ENCODE measurements at regions not wholly inside any gene's neighbourhood (a gene's known extent, or its start where the extent isn't known, plus 50 kb on each side); places are given as distances from the start of the nearest gene placed in this dataset.

GRCh38 chr2:118670838-118671237, 176.6 kb downstream of the EN1 start:
- no peak overlapping the region for H3K14ac ChIP-seq (ENCODE audit: low read length)
- H2BK5ac ChIP-seq (ENCODE audit: low read length): no peak overlapping the region
- H3K79me1 ChIP-seq (ENCODE audit: low read depth, low read length): no peaks in the 10 kb centered on the region
- H3K9me3 ChIP-seq (replicated peaks in 1 of 2; ENCODE audit: control insufficient read depth in 2 of 2, insufficient read depth in 1 of 2, low read depth in 1 of 2, low read length in 2 of 2): no peaks in the 10 kb centered on the region
- H3K23ac ChIP-seq (ENCODE audit: low read depth, low read length, poor library complexity): no peak overlapping the region
- no peak overlapping the region for H3K4me3 ChIP-seq (ENCODE audit: low read length in 2 of 2)
- no peak overlapping the region for H2AFZ ChIP-seq (ENCODE audit: low read length)
- no peak overlapping the region for H4K8ac ChIP-seq (ENCODE audit: low read depth, low read length)
- no peak overlapping the region for H4K91ac ChIP-seq (ENCODE audit: low read depth, low read length, poor library complexity)
- no peak overlapping the region for H2BK15ac ChIP-seq (ENCODE audit: low read length)
- peaks cover 6 to 9% of the 10 kb centered on the region in 2 donors for H3K4me1 ChIP-seq (ENCODE audit: control insufficient read depth in 2 of 2, insufficient read depth in 1 of 2, low read depth in 1 of 2, low read length in 2 of 2)
- WGBS, 2 donors (ENCODE audit: extremely low coverage in 2 of 2, insufficient read length in 2 of 2, insufficient replicate concordance in 1 of 2): 100% methylated on average over 1 of the region's 6 CpGs; no CpG with 5 or more reads in 1 of the 2 donors
- H2AK5ac ChIP-seq (ENCODE audit: low read depth, low read length): no peak overlapping the region
- H3K36me3 ChIP-seq (replicated peaks in 1 of 2; ENCODE audit: control insufficient read depth in 2 of 2, insufficient read depth in 2 of 2, low read length in 2 of 2): no peaks in the 10 kb centered on the region
- H3K4me2 ChIP-seq (ENCODE audit: insufficient read depth, low read length, poor library complexity, severe bottlenecking): no peak overlapping the region
- H2BK12ac ChIP-seq (ENCODE audit: low read length): no peak overlapping the region
- no peak for DNase-seq (ENCODE audit: low spot score)
- no peak overlapping the region for H3K27ac ChIP-seq (replicated peaks; ENCODE audit: low read length)
- no peaks in the 10 kb centered on the region for H3K27me3 ChIP-seq (ENCODE audit: control insufficient read depth in 3 of 3, insufficient read depth in 3 of 3, low read depth in 1 of 3, low read length in 3 of 3)
- H3K4ac ChIP-seq (ENCODE audit: low read length): no peak overlapping the region
- H2BK120ac ChIP-seq (ENCODE audit: low read depth, low read length): no peak overlapping the region
- no peak overlapping the region for H3K9ac ChIP-seq (ENCODE audit: low read depth, low read length, poor library complexity)
- H3K18ac ChIP-seq (ENCODE audit: low read length): no peak overlapping the region

DNA sequence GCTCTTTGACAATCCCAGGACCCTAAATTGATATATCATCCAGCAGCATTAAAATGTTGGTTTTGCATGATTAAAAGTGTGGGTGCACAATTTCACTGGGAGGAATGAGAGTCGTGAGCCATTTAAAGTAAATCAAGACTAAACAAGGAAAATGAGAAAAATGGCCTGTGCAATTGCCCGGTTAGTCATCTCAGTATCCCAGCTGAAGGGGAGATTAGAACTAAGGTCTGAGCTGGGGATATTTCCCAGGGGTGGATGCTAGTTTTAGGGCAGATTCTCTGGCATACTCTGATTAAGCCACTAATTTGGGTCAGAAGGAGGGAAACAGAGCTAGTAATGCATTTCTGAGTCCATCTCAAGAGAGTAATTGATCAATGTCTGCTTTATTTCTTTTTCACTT, 177.2 kb downstream of the EN1 start:
- Histone ChIP-seq H3K4me1 (ENCODE audit: control insufficient read depth in 2 of 2, insufficient read depth in 1 of 2, low read depth in 1 of 2, low read length in 2 of 2) (peaks cover 6 to 9% of the 10 kb centered on the region in 2 donors), H3K4me3 (ENCODE audit: low read length in 2 of 2) (no peak overlapping the region), H3K14ac (ENCODE audit: low read length) (no peak overlapping the region), H4K91ac (ENCODE audit: low read depth, low read length, poor library complexity) (no peak overlapping the region), H2BK12ac (ENCODE audit: low read length) (no peak overlapping the region), H3K9ac (ENCODE audit: low read depth, low read length, poor library complexity) (no peak overlapping the region), H2BK15ac (ENCODE audit: low read length) (no peak overlapping the region), H3K27ac (replicated peaks; ENCODE audit: low read length) (no peak overlapping the region), H3K4me2 (ENCODE audit: insufficient read depth, low read length, poor library complexity, severe bottlenecking) (no peak overlapping the region), H2BK120ac (ENCODE audit: low read depth, low read length) (no peak overlapping the region), H2AFZ (ENCODE audit: low read length) (no peak overlapping the region), H3K36me3 (replicated peaks in 1 of 2; ENCODE audit: control insufficient read depth in 2 of 2, insufficient read depth in 2 of 2, low read length in 2 of 2) (no peaks in the 10 kb centered on the region), H4K8ac (ENCODE audit: low read depth, low read length) (no peak overlapping the region), H2BK5ac (ENCODE audit: low read length) (no peak overlapping the region), H3K27me3 (ENCODE audit: control insufficient read depth in 3 of 3, insufficient read depth in 3 of 3, low read depth in 1 of 3, low read length in 3 of 3) (no peaks in the 10 kb centered on the region), H3K18ac (ENCODE audit: low read length) (no peak overlapping the region), H3K79me1 (ENCODE audit: low read depth, low read length) (no peaks in the 10 kb centered on the region), H3K23ac (ENCODE audit: low read depth, low read length, poor library complexity) (no peak overlapping the region), H3K4ac (ENCODE audit: low read length) (no peak overlapping the region), H2AK5ac (ENCODE audit: low read depth, low read length) (no peak overlapping the region), H3K9me3 (replicated peaks in 1 of 2; ENCODE audit: control insufficient read depth in 2 of 2, insufficient read depth in 1 of 2, low read depth in 1 of 2, low read length in 2 of 2) (no peaks in the 10 kb centered on the region)
- no peak for DNase-seq (ENCODE audit: low spot score)
- WGBS, 2 donors (ENCODE audit: extremely low coverage in 2 of 2, insufficient read length in 2 of 2, insufficient replicate concordance in 1 of 2): no CpG with 5 or more reads among the region's 2 CpGs

DNA sequence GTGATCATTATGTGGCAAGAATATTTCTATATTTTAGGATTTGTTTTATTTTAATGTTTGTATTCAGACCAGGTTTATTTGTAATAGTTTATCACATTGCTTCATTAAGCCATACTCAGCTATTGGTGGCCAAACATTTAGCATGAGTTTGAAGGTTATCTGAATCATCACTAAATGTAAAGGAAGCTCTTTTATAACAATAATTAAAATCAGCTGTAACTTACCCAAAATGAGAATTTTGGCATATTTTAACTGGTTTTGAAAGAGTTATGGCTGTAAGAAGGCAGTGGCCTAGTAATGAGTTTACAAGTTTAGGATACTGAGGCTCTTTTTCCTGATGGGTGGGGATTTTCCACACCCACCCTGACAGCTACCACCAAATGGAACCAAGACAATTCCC, 177.8 kb downstream of the EN1 start:
- no peak overlapping the region for H3K14ac ChIP-seq (ENCODE audit: low read length)
- no peak overlapping the region for H2BK15ac ChIP-seq (ENCODE audit: low read length)
- H3K4me2 ChIP-seq (ENCODE audit: insufficient read depth, low read length, poor library complexity, severe bottlenecking): no peak overlapping the region
- no peak overlapping the region for H3K18ac ChIP-seq (ENCODE audit: low read length)
- H3K9ac ChIP-seq (ENCODE audit: low read depth, low read length, poor library complexity): no peak overlapping the region
- no peak overlapping the region for H3K23ac ChIP-seq (ENCODE audit: low read depth, low read length, poor library complexity)
- no peak overlapping the region for H3K4me3 ChIP-seq (ENCODE audit: low read length in 2 of 2)
- H2BK12ac ChIP-seq (ENCODE audit: low read length): no peak overlapping the region
- H3K4me1 ChIP-seq (ENCODE audit: control insufficient read depth in 2 of 2, insufficient read depth in 1 of 2, low read depth in 1 of 2, low read length in 2 of 2): peaks cover 6 to 9% of the 10 kb centered on the region in 2 donors
- H3K36me3 ChIP-seq (replicated peaks in 1 of 2; ENCODE audit: control insufficient read depth in 2 of 2, insufficient read depth in 2 of 2, low read length in 2 of 2): no peaks in the 10 kb centered on the region
- H3K9me3 ChIP-seq (replicated peaks in 1 of 2; ENCODE audit: control insufficient read depth in 2 of 2, insufficient read depth in 1 of 2, low read depth in 1 of 2, low read length in 2 of 2): no peaks in the 10 kb centered on the region
- no peak overlapping the region for H2BK120ac ChIP-seq (ENCODE audit: low read depth, low read length)
- H3K27me3 ChIP-seq (ENCODE audit: control insufficient read depth in 3 of 3, insufficient read depth in 3 of 3, low read depth in 1 of 3, low read length in 3 of 3): no peaks in the 10 kb centered on the region
- H3K27ac ChIP-seq (replicated peaks; ENCODE audit: low read length): no peak overlapping the region
- no peak overlapping the region for H2BK5ac ChIP-seq (ENCODE audit: low read length)
- H4K8ac ChIP-seq (ENCODE audit: low read depth, low read length): no peak overlapping the region
- DNase-seq (ENCODE audit: low spot score): no peak
- no peak overlapping the region for H4K91ac ChIP-seq (ENCODE audit: low read depth, low read length, poor library complexity)
- no peak overlapping the region for H2AFZ ChIP-seq (ENCODE audit: low read length)
- H3K79me1 ChIP-seq (ENCODE audit: low read depth, low read length): no peaks in the 10 kb centered on the region
- no peak overlapping the region for H3K4ac ChIP-seq (ENCODE audit: low read length)
- no peak overlapping the region for H2AK5ac ChIP-seq (ENCODE audit: low read depth, low read length)

- H2BK120ac ChIP-seq (ENCODE audit: low read depth, low read length): no peak overlapping the region
- H2BK5ac ChIP-seq (ENCODE audit: low read length): no peak overlapping the region
- H2BK15ac ChIP-seq (ENCODE audit: low read length): no peak overlapping the region
- H3K4me2 ChIP-seq (ENCODE audit: insufficient read depth, low read length, poor library complexity, severe bottlenecking): no peak overlapping the region
- no peaks in the 10 kb centered on the region for H3K9me3 ChIP-seq (replicated peaks in 1 of 2; ENCODE audit: control insufficient read depth in 2 of 2, insufficient read depth in 1 of 2, low read depth in 1 of 2, low read length in 2 of 2)
- no peak overlapping the region for H2AK5ac ChIP-seq (ENCODE audit: low read depth, low read length)
- H3K23ac ChIP-seq (ENCODE audit: low read depth, low read length, poor library complexity): no peak overlapping the region
- peak; percentile 36 for DNase-seq (ENCODE audit: low spot score)
- H3K18ac ChIP-seq (ENCODE audit: low read length): peak overlapping the region; percentile 46
- WGBS, 2 donors (ENCODE audit: extremely low coverage in 2 of 2, insufficient read length in 2 of 2, insufficient replicate concordance in 1 of 2): no CpG with 5 or more reads among the region's 9 CpGs
- H2BK12ac ChIP-seq (ENCODE audit: low read length): no peak overlapping the region
- H4K8ac ChIP-seq (ENCODE audit: low read depth, low read length): no peak overlapping the region
- no peak overlapping the region for H3K4ac ChIP-seq (ENCODE audit: low read length)
- peaks cover 6 to 9% of the 10 kb centered on the region in 2 donors for H3K4me1 ChIP-seq (ENCODE audit: control insufficient read depth in 2 of 2, insufficient read depth in 1 of 2, low read depth in 1 of 2, low read length in 2 of 2)
- H3K27me3 ChIP-seq (ENCODE audit: control insufficient read depth in 3 of 3, insufficient read depth in 3 of 3, low read depth in 1 of 3, low read length in 3 of 3): no peaks in the 10 kb centered on the region
- H3K36me3 ChIP-seq (replicated peaks in 1 of 2; ENCODE audit: control insufficient read depth in 2 of 2, insufficient read depth in 2 of 2, low read length in 2 of 2): no peaks in the 10 kb centered on the region
- H3K9ac ChIP-seq (ENCODE audit: low read depth, low read length, poor library complexity): no peak overlapping the region
- no peak overlapping the region for H4K91ac ChIP-seq (ENCODE audit: low read depth, low read length, poor library complexity)
- H3K27ac ChIP-seq (replicated peaks; ENCODE audit: low read length): peak overlapping the region; percentile 52
- H3K79me1 ChIP-seq (ENCODE audit: low read depth, low read length): no peaks in the 10 kb centered on the region
- H3K4me3 ChIP-seq (ENCODE audit: low read length in 2 of 2): no peak overlapping the region
- peak overlapping the region; percentile 79 for H2AFZ ChIP-seq (ENCODE audit: low read length)
- H3K14ac ChIP-seq (ENCODE audit: low read length): no peak overlapping the region
Measured at GRCh38 chr2:118668431-118669424, 178.7 kb downstream of the EN1 start.
